ENCODE measurements at regions not wholly inside any gene's neighbourhood (a gene's known extent, or its start where the extent isn't known, plus 50 kb on each side); places are given as distances from the start of the nearest gene placed in this dataset.

DNA sequence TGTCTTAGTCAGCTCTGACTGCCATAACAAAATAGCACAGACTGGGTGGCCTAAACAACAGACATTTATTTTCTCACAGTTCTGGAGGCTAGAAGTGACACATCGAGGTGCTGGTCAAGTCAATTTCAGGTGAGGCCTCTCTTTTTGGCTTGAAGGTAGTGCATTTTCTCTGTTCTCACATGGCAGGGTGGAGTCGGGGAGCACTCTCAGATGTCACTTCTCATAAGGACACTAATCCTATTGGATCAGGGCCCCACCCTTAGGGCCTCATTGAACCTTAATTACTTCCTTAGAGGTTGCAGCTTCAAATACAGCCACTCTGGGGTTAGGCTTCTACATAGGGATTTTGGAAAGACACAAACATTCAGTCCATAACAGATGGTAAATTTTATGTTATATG, 161.6 kb downstream of the PFKFB3 start:
- Histone ChIP-seq H3K36me3 (ENCODE audit: control insufficient read depth, insufficient read depth, low read length) (no peaks in the 10 kb centered on the region), H3K4me1 (ENCODE audit: control insufficient read depth, insufficient read depth, low read length) (no peaks in the 10 kb centered on the region), H3K27ac (ENCODE audit: low read length) (no peak overlapping the region), H3K4me3 (ENCODE audit: low read depth in 2 of 2, low read length in 2 of 2) (no peak overlapping the region), H3K9me3 (ENCODE audit: control insufficient read depth, insufficient read depth, low read depth, low read length) (no peaks in the 10 kb centered on the region), H3K27me3 (ENCODE audit: control insufficient read depth, insufficient read depth, low read length) (no peaks in the 10 kb centered on the region)
- ATAC-seq (no peak), DNase-seq (ENCODE audit: low read depth, low spot score) (no peak)
- in situ Hi-C loops (cut with HindIII; ENCODE audit: low pct_unique_long_range_greater_than_20kb, low sequenced_read_pairs), result no loop called here
- ChIA-PET POLR2A (no interaction called here), CTCF (no interaction called here)
- intact Hi-C loops (cut with micrococcal nuclease; ENCODE audit: unreplicated experiment), result no loop called here
- TF ChIP-seq SIN3A (IDR thresholded peaks at IDR 0.05; ENCODE audit: borderline replicate concordance, insufficient read depth, low read depth, low read length), result no peak
- TF ChIP-seq, protein P1, sequence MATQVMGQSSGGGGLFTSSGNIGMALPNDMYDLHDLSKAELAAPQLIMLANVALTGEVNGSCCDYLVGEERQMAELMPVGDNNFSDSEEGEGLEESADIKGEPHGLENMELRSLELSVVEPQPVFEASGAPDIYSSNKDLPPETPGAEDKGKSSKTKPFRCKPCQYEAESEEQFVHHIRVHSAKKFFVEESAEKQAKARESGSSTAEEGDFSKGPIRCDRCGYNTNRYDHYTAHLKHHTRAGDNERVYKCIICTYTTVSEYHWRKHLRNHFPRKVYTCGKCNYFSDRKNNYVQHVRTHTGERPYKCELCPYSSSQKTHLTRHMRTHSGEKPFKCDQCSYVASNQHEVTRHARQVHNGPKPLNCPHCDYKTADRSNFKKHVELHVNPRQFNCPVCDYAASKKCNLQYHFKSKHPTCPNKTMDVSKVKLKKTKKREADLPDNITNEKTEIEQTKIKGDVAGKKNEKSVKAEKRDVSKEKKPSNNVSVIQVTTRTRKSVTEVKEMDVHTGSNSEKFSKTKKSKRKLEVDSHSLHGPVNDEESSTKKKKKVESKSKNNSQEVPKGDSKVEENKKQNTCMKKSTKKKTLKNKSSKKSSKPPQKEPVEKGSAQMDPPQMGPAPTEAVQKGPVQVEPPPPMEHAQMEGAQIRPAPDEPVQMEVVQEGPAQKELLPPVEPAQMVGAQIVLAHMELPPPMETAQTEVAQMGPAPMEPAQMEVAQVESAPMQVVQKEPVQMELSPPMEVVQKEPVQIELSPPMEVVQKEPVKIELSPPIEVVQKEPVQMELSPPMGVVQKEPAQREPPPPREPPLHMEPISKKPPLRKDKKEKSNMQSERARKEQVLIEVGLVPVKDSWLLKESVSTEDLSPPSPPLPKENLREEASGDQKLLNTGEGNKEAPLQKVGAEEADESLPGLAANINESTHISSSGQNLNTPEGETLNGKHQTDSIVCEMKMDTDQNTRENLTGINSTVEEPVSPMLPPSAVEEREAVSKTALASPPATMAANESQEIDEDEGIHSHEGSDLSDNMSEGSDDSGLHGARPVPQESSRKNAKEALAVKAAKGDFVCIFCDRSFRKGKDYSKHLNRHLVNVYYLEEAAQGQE (IDR thresholded peaks at IDR 0.05; ENCODE audit: insufficient read depth in 1 of 2, low read depth in 2 of 2, low read length in 1 of 2), result no peak
- TF ChIP-seq POLR2AphosphoS5 (IDR thresholded peaks at IDR 0.05; ENCODE audit: low read depth, low read length), result no peak
- TF ChIP-seq CTCF (IDR thresholded peaks at IDR 0.05), result no peak
- TF ChIP-seq TCF7L2 (IDR thresholded peaks at IDR 0.05; ENCODE audit: low read depth, low read length), result no peak
- BruUV-seq (replicated peaks), result no TSS peak

DNA sequence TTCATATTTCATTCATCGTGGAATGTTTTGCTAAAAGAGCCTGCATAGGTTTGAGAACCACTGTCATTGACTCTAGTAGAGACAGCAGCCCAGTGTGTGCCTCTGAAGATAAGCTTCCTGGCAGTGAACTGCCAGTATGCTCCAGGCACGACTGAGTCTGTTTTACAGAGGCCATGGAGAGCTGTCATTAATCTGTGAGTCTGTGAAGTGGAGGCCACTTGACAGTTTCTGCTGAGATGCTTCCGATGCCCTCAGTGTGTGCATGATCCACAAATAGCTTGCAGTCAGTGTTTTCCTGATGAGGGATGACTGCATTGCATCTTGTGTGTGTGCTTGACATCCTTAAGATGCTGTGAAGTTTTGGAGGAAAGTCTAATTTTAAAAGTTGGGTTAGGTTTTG, 162.2 kb downstream of the PFKFB3 start:
- Histone ChIP-seq H3K4me3 (ENCODE audit: low read depth in 2 of 2, low read length in 2 of 2) (no peak overlapping the region), H3K4me1 (ENCODE audit: control insufficient read depth, insufficient read depth, low read length) (no peaks in the 10 kb centered on the region), H3K9me3 (ENCODE audit: control insufficient read depth, insufficient read depth, low read depth, low read length) (no peaks in the 10 kb centered on the region), H3K36me3 (ENCODE audit: control insufficient read depth, insufficient read depth, low read length) (no peaks in the 10 kb centered on the region), H3K27ac (ENCODE audit: low read length) (no peak overlapping the region), H3K27me3 (ENCODE audit: control insufficient read depth, insufficient read depth, low read length) (no peaks in the 10 kb centered on the region)
- ChIA-PET POLR2A (no interaction called here), CTCF (no interaction called here)
- DNase-seq (ENCODE audit: low read depth, low spot score) (no peak), ATAC-seq (no peak)
- no TSS peak for BruUV-seq (replicated peaks)
- intact Hi-C loops (cut with micrococcal nuclease; ENCODE audit: unreplicated experiment), result no loop called here
- in situ Hi-C loops (cut with HindIII; ENCODE audit: low pct_unique_long_range_greater_than_20kb, low sequenced_read_pairs), result no loop called here
- TF ChIP-seq CTCF (IDR thresholded peaks at IDR 0.05), result no peak
- TF ChIP-seq TCF7L2 (IDR thresholded peaks at IDR 0.05; ENCODE audit: low read depth, low read length), result no peak
- no peak for TF ChIP-seq POLR2AphosphoS5 (IDR thresholded peaks at IDR 0.05; ENCODE audit: low read depth, low read length)
- TF ChIP-seq, protein P1 (IDR thresholded peaks at IDR 0.05; ENCODE audit: insufficient read depth in 1 of 2, low read depth in 2 of 2, low read length in 1 of 2), result no peak
- TF ChIP-seq SIN3A (IDR thresholded peaks at IDR 0.05; ENCODE audit: borderline replicate concordance, insufficient read depth, low read depth, low read length), result no peak
